Activated CD4-positive, alpha-beta memory T cell treated with anti-CD3 and anti-CD28 coated beads, Interleukin-2, amount 10 ng/mL, durations not matched to agents 7 days and 5 days (primary cell): ENCODE measurements at regions not wholly inside any gene's neighbourhood (a gene's known extent, or its start where the extent isn't known, plus 50 kb on each side); places are given as distances from the start of the nearest gene placed in this dataset.

ENCODE experiments used
- CTCF ChIA-PET: fragments of 350-600 bp; sonication (Branson Sonifier 250); formaldehyde crosslinking; loops from one replicate; lab custom pipeline; 2021; ENCODE audit warnings: antibody characterized with exemption, inconsistent platforms; lab: Charles Lee
- POLR2A ChIA-PET: fragments of 350-600 bp; sonication (Branson Sonifier 250); formaldehyde crosslinking; loops from one replicate; lab custom pipeline; 2021; ENCODE audit warnings: antibody characterized with exemption; lab: Charles Lee
- DNase-seq: peaks from one replicate; pipeline ENCODE4 v3.0.0-alpha.2; 2020
- H3K27ac Mint-ChIP-seq: one replicate; pipeline ENCODE4 v1.8.0; 2021; ENCODE audit warnings: mild to moderate bottlenecking, mixed read lengths
- H3K27me3 Mint-ChIP-seq: one replicate; pipeline ENCODE4 v1.8.0; 2021; ENCODE audit warnings: mixed read lengths
- H3K36me3 Mint-ChIP-seq: one replicate; pipeline ENCODE4 v1.8.0; 2021; ENCODE audit warnings: low read depth, mixed read lengths
- H3K4me1 Mint-ChIP-seq: one replicate; pipeline ENCODE4 v1.8.0; 2021; ENCODE audit warnings: mixed read lengths
- H3K4me3 Mint-ChIP-seq: one replicate; pipeline ENCODE4 v1.8.0; 2021; ENCODE audit warnings: mild to moderate bottlenecking, mixed read lengths
- H3K9me3 Mint-ChIP-seq: one replicate; pipeline ENCODE4 v1.8.0; 2021; ENCODE audit warnings: mixed read lengths

- peaks cover 2% of the 10 kb centered on the region for H3K9me3 Mint-ChIP-seq
- ChIA-PET CTCF (no interaction called here), POLR2A (no interaction called here)
- H3K27ac Mint-ChIP-seq = no peak overlapping the region
- H3K36me3 Mint-ChIP-seq = no peaks in the 10 kb centered on the region
- no peaks in the 10 kb centered on the region for H3K27me3 Mint-ChIP-seq
- no peak overlapping the region for H3K4me3 Mint-ChIP-seq
- no peaks in the 10 kb centered on the region for H3K4me1 Mint-ChIP-seq
- DNase-seq = no peak
Observed at GRCh38 chr17:72504783-72505182, 384.0 kb downstream of the SOX9 start.

- CTCF ChIA-PET = interaction anchor here (0.7 kb wide), 1 partner anchor 10 kb away, joined by 3 read pairs; no protein-coding TSS in a partner anchor
- H3K36me3 Mint-ChIP-seq = no peaks in the 10 kb centered on the region
- POLR2A ChIA-PET = no interaction called here
- H3K9me3 Mint-ChIP-seq = peaks cover 2% of the 10 kb centered on the region
- no peaks in the 10 kb centered on the region for H3K4me1 Mint-ChIP-seq
- no peaks in the 10 kb centered on the region for H3K27me3 Mint-ChIP-seq
- H3K27ac Mint-ChIP-seq = no peak overlapping the region
- no peak overlapping the region for H3K4me3 Mint-ChIP-seq
- DNase-seq = no peak
Observed at GRCh38 chr17:72506773-72507172, 386.0 kb downstream of the SOX9 start.

- peaks cover 2% of the 10 kb centered on the region for H3K9me3 Mint-ChIP-seq
- H3K36me3 Mint-ChIP-seq = no peaks in the 10 kb centered on the region
Observed at GRCh38 chr17:72507370-72507769, 386.6 kb downstream of the SOX9 start.

GRCh38 chr17:72510351-72511016 lies 389.7 kb downstream of the SOX9 start:
- no peak overlapping the region for H3K4me3 Mint-ChIP-seq
- H3K27ac Mint-ChIP-seq = no peak overlapping the region
- no peaks in the 10 kb centered on the region for H3K9me3 Mint-ChIP-seq
- no peaks in the 10 kb centered on the region for H3K4me1 Mint-ChIP-seq
- ChIA-PET POLR2A (no interaction called here), CTCF (interaction anchor here (1.2 kb wide), 1 partner anchor 29 kb away, joined by 3 read pairs; no protein-coding TSS in a partner anchor)
- H3K36me3 Mint-ChIP-seq = no peaks in the 10 kb centered on the region
- no peak for DNase-seq
- H3K27me3 Mint-ChIP-seq = no peaks in the 10 kb centered on the region

More at GRCh38 chr17:72507370-72507769, 386.6 kb downstream of the SOX9 start:
- H3K27me3 Mint-ChIP-seq = no peaks in the 10 kb centered on the region
- H3K4me3 Mint-ChIP-seq = no peak overlapping the region
- ChIA-PET POLR2A (no interaction called here), CTCF (no interaction called here)
- H3K27ac Mint-ChIP-seq = no peak overlapping the region
- H3K4me1 Mint-ChIP-seq = no peaks in the 10 kb centered on the region
- DNase-seq = no peak

GRCh38 chr17:72511242-72511641 lies 390.4 kb downstream of the SOX9 start:
- CTCF ChIA-PET = interaction anchor here (1.2 kb wide), 1 partner anchor 29 kb away, joined by 3 read pairs; no protein-coding TSS in a partner anchor
- Mint-ChIP-seq H3K27ac (no peak overlapping the region), H3K9me3 (no peaks in the 10 kb centered on the region), H3K27me3 (no peaks in the 10 kb centered on the region), H3K4me3 (no peak overlapping the region), H3K36me3 (no peaks in the 10 kb centered on the region), H3K4me1 (no peaks in the 10 kb centered on the region)
- POLR2A ChIA-PET = no interaction called here
- DNase-seq = no peak

GRCh38 chr17:72511874-72512273 lies 391.1 kb downstream of the SOX9 start:
- Mint-ChIP-seq H3K4me1 (no peaks in the 10 kb centered on the region), H3K4me3 (no peak overlapping the region), H3K27me3 (no peaks in the 10 kb centered on the region), H3K36me3 (no peaks in the 10 kb centered on the region), H3K27ac (no peak overlapping the region), H3K9me3 (no peaks in the 10 kb centered on the region)
- POLR2A ChIA-PET = no interaction called here
- CTCF ChIA-PET = interaction anchor here (0.6 kb wide), 1 partner anchor 10 kb away, joined by 3 read pairs; no protein-coding TSS in a partner anchor
- no peak for DNase-seq

GRCh38 chr17:72512649-72513556 lies 392.1 kb downstream of the SOX9 start:
- no peak overlapping the region for H3K27ac Mint-ChIP-seq
- no peaks in the 10 kb centered on the region for H3K36me3 Mint-ChIP-seq
- H3K27me3 Mint-ChIP-seq = no peaks in the 10 kb centered on the region
- no peak for DNase-seq
- POLR2A ChIA-PET = no interaction called here
- H3K4me3 Mint-ChIP-seq = no peak overlapping the region
- H3K9me3 Mint-ChIP-seq = no peaks in the 10 kb centered on the region
- CTCF ChIA-PET = interaction anchor here (0.6 kb wide), 1 partner anchor 11 kb away, joined by 3 read pairs; no protein-coding TSS in a partner anchor
- H3K4me1 Mint-ChIP-seq = no peaks in the 10 kb centered on the region

- Mint-ChIP-seq H3K27me3 (no peaks in the 10 kb centered on the region), H3K36me3 (no peaks in the 10 kb centered on the region), H3K4me1 (no peaks in the 10 kb centered on the region), H3K4me3 (no peak overlapping the region), H3K9me3 (no peaks in the 10 kb centered on the region), H3K27ac (no peak overlapping the region)
- POLR2A ChIA-PET = no interaction called here
- DNase-seq = no peak
- CTCF ChIA-PET = interaction anchor here (0.6 kb wide), 1 partner anchor 15 kb away, joined by 4 read pairs; no protein-coding TSS in a partner anchor
Observed at GRCh38 chr17:72514321-72514861, 393.6 kb downstream of the SOX9 start.

- no peak for DNase-seq
- POLR2A ChIA-PET = no interaction called here
- Mint-ChIP-seq H3K4me1 (no peaks in the 10 kb centered on the region), H3K27me3 (no peaks in the 10 kb centered on the region), H3K9me3 (no peaks in the 10 kb centered on the region), H3K27ac (no peak overlapping the region), H3K4me3 (no peak overlapping the region), H3K36me3 (no peaks in the 10 kb centered on the region)
- CTCF ChIA-PET = no interaction called here
Observed at GRCh38 chr17:72514891-72515290, 394.1 kb downstream of the SOX9 start.

GRCh38 chr17:72515291-72516065 lies 394.7 kb downstream of the SOX9 start:
- Mint-ChIP-seq H3K4me3 (no peak overlapping the region), H3K27ac (no peak overlapping the region), H3K36me3 (no peaks in the 10 kb centered on the region), H3K4me1 (no peaks in the 10 kb centered on the region), H3K9me3 (no peaks in the 10 kb centered on the region), H3K27me3 (no peaks in the 10 kb centered on the region)
- ChIA-PET CTCF (no interaction called here), POLR2A (no interaction called here)
- DNase-seq = no peak

GRCh38 chr17:72516772-72517399 lies 396.1 kb downstream of the SOX9 start:
- Mint-ChIP-seq H3K27me3 (no peaks in the 10 kb centered on the region), H3K9me3 (no peaks in the 10 kb centered on the region), H3K27ac (no peak overlapping the region), H3K36me3 (no peaks in the 10 kb centered on the region), H3K4me1 (no peaks in the 10 kb centered on the region), H3K4me3 (no peak overlapping the region)
- POLR2A ChIA-PET = no interaction called here
- CTCF ChIA-PET = no interaction called here
- no peak for DNase-seq

- POLR2A ChIA-PET = no interaction called here
- no peak for DNase-seq
- H3K36me3 Mint-ChIP-seq = no peaks in the 10 kb centered on the region
Observed at GRCh38 chr17:72517413-72518158, 396.8 kb downstream of the SOX9 start.

More at GRCh38 chr17:72517413-72518158, 396.8 kb downstream of the SOX9 start:
- H3K4me3 Mint-ChIP-seq = no peak overlapping the region
- no peak overlapping the region for H3K27ac Mint-ChIP-seq
- CTCF ChIA-PET = no interaction called here
- no peaks in the 10 kb centered on the region for H3K27me3 Mint-ChIP-seq
- no peaks in the 10 kb centered on the region for H3K4me1 Mint-ChIP-seq
- no peaks in the 10 kb centered on the region for H3K9me3 Mint-ChIP-seq
